H54 (cell line): ENCODE measurements at regions not wholly inside any gene's neighbourhood (a gene's known extent, or its start where the extent isn't known, plus 50 kb on each side); places are given as distances from the start of the nearest gene placed in this dataset.
"Not testable (repeated sequence)": the region's sequence is repeated elsewhere in the genome, so short reads cannot be mapped to it uniquely, and the experiment has no call there.

ENCODE experiments used
- DNase-seq: peaks from one replicate; pipeline ENCODE4 v3.0.0; 2011; ENCODE audit warnings: low spot score, mixed read lengths; ENCODE audit not compliant: insufficient read length
- FAIRE-seq: peaks from 3 replicates; lab custom pipeline; 2011; peaks lifted over from hg19 to GRCh38; lab: Jason Lieb, UNC
- POLR2A ChIP-seq: IDR thresholded peaks from 2 replicates; pipeline ENCODE4 v1.6.1; 2011; ENCODE audit warnings: low read depth, mild to moderate bottlenecking, low read length

- TF ChIP-seq POLR2A: no peak
- DNase-seq (no peak), FAIRE-seq (no peak)
These were observed 62.0 kb upstream of the SAMD11 start for GRCh38 chr1:861714-862113.

GRCh38 chr1:862601-863000, 61.1 kb upstream of the SAMD11 start:
- DNase-seq, FAIRE-seq: not testable (repeated sequence)

- not testable (repeated sequence) for DNase-seq, FAIRE-seq
These were observed 58.1 kb upstream of the SAMD11 start for GRCh38 chr1:865633-866032.

GRCh38 chr1:866095-866494, 57.6 kb upstream of the SAMD11 start:
- no peak for FAIRE-seq
- no peak for DNase-seq
- TF ChIP-seq POLR2A: no peak

- not testable (repeated sequence) for DNase-seq, FAIRE-seq
These were observed 57.0 kb upstream of the SAMD11 start for GRCh38 chr1:866631-867299.

GRCh38 chr1:867550-867949, 56.2 kb upstream of the SAMD11 start:
- not testable (repeated sequence) for FAIRE-seq, DNase-seq

GRCh38 chr1:869499-870244, 54.1 kb upstream of the SAMD11 start:
- DNase-seq: peak; percentile 45
- FAIRE-seq: no peak
- no peak for TF ChIP-seq POLR2A
